ENCODE measurements at regions not wholly inside any gene's neighbourhood (a gene's known extent, or its start where the extent isn't known, plus 50 kb on each side); places are given as distances from the start of the nearest gene placed in this dataset.

DNA sequence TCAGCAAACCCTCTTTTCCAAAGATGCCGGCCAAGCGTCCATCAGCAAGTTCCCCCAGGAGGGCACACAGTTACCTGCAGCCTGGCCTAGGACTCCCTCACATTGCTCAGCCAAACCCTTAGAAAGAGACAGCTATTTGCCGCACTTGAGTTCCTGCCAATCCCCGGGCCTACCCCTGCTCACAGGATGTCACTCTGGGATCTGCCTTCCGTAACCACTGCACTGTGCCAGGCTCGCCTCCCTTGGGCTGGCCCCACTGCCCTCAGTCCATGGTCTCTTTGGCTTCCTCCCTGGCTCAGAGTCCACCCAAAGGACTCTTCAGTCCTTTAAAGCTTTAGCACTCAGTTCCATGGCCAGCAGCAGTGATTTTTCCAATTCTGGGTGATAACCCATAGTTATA lies 128.3 kb downstream of the NSG2 start:
- peaks cover 1 to 32% (median 27%) of the 10 kb centered on the region in 4 donors for H3K4me1 ChIP-seq (ENCODE audit: control insufficient read depth in 4 of 4, insufficient read depth in 4 of 4, low read length in 3 of 4)
- H3K4me3 ChIP-seq (ENCODE audit: low read depth in 1 of 3, low read length in 3 of 3): no peak overlapping the region
- H3K27ac ChIP-seq (ENCODE audit: low read depth in 1 of 2, low read length in 2 of 2): peak overlapping the region in 1 of 2 donors; percentile 50
- no peak overlapping the region for H3K9ac ChIP-seq (ENCODE audit: low read depth in 1 of 2, low read length in 2 of 2)
- no peaks in the 10 kb centered on the region for H3K36me3 ChIP-seq (ENCODE audit: control insufficient read depth in 4 of 4, insufficient read depth in 3 of 4, low read depth in 1 of 4, low read length in 3 of 4)
- 47% methylated on average over 6 of the region's 6 CpGs for WGBS
- DNase-seq (ENCODE audit: low spot score): no peak
- H3K27me3 ChIP-seq (ENCODE audit: control insufficient read depth in 4 of 4, insufficient read depth in 4 of 4, low read length in 3 of 4): no peaks in the 10 kb centered on the region
- no peaks in the 10 kb centered on the region for H3K9me3 ChIP-seq (ENCODE audit: control insufficient read depth in 4 of 4, low read length in 3 of 4)
- TF ChIP-seq, protein P1, sequence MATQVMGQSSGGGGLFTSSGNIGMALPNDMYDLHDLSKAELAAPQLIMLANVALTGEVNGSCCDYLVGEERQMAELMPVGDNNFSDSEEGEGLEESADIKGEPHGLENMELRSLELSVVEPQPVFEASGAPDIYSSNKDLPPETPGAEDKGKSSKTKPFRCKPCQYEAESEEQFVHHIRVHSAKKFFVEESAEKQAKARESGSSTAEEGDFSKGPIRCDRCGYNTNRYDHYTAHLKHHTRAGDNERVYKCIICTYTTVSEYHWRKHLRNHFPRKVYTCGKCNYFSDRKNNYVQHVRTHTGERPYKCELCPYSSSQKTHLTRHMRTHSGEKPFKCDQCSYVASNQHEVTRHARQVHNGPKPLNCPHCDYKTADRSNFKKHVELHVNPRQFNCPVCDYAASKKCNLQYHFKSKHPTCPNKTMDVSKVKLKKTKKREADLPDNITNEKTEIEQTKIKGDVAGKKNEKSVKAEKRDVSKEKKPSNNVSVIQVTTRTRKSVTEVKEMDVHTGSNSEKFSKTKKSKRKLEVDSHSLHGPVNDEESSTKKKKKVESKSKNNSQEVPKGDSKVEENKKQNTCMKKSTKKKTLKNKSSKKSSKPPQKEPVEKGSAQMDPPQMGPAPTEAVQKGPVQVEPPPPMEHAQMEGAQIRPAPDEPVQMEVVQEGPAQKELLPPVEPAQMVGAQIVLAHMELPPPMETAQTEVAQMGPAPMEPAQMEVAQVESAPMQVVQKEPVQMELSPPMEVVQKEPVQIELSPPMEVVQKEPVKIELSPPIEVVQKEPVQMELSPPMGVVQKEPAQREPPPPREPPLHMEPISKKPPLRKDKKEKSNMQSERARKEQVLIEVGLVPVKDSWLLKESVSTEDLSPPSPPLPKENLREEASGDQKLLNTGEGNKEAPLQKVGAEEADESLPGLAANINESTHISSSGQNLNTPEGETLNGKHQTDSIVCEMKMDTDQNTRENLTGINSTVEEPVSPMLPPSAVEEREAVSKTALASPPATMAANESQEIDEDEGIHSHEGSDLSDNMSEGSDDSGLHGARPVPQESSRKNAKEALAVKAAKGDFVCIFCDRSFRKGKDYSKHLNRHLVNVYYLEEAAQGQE (IDR thresholded peaks at IDR 0.05): no peak
- TF ChIP-seq RAD21 (IDR thresholded peaks at IDR 0.05): peak in 1 of 2 donors; percentile 25
- peak; percentile 13 to 76 for TF ChIP-seq RXRA (IDR thresholded peaks at IDR 0.05)
- peak; percentile 92 to 98 for TF ChIP-seq HNF4A (conservative IDR thresholded peaks at IDR 0.05)
- TF ChIP-seq, protein P2, sequence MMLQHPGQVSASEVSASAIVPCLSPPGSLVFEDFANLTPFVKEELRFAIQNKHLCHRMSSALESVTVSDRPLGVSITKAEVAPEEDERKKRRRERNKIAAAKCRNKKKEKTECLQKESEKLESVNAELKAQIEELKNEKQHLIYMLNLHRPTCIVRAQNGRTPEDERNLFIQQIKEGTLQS (IDR thresholded peaks at IDR 0.05): no peak
- peak; percentile 31 for TF ChIP-seq SP1 (IDR thresholded peaks at IDR 0.05)
- TF ChIP-seq JUND (IDR thresholded peaks at IDR 0.05): peak in 1 of 2 donors; percentile 34
- no peak for TF ChIP-seq FOXA2 (IDR thresholded peaks at IDR 0.05)
- TF ChIP-seq HNF4G (IDR thresholded peaks at IDR 0.05): peak; percentile 55

DNA sequence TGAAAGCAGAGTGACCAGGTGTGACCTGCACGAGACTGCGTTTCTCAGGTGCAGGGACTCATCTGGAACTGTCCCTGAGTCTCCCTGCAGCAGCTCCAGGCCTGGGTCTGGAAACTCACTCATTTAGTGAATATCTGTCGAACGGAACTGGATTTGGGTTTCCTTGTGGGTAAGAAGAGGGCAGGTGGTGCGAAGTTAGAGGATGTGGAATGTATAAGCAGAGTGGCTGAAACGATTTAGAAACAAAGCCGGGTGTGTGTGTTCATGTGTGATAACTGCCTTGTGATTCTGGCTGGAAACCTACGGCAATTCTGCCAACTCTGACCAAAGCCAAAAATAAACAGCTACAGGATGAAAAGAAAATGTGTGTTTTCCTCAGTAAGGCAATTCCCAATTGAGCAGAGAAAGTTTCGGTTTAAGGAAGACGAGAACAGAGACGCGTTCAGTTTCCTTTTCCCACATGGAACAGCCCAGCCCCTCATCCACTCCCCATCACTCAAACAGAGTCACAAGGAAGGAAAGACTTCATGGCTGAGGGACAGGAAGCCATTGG lies 130.3 kb downstream of the NSG2 start:
- Histone ChIP-seq H3K27me3 (ENCODE audit: control insufficient read depth in 4 of 4, insufficient read depth in 4 of 4, low read length in 3 of 4) (no peaks in the 10 kb centered on the region), H3K9me3 (ENCODE audit: control insufficient read depth in 4 of 4, low read length in 3 of 4) (no peaks in the 10 kb centered on the region), H3K4me3 (ENCODE audit: low read depth in 1 of 3, low read length in 3 of 3) (no peak overlapping the region), H3K9ac (ENCODE audit: low read depth in 1 of 2, low read length in 2 of 2) (peak overlapping the region in 1 of 2 donors; percentile 5), H3K27ac (ENCODE audit: low read depth in 1 of 2, low read length in 2 of 2) (no peak overlapping the region), H3K36me3 (ENCODE audit: control insufficient read depth in 4 of 4, insufficient read depth in 3 of 4, low read depth in 1 of 4, low read length in 3 of 4) (no peaks in the 10 kb centered on the region), H3K4me1 (ENCODE audit: control insufficient read depth in 4 of 4, insufficient read depth in 4 of 4, low read length in 3 of 4) (peaks cover 1 to 32% (median 27%) of the 10 kb centered on the region in 4 donors)
- DNase-seq (ENCODE audit: low spot score): no peak
- TF ChIP-seq SP1 (IDR thresholded peaks at IDR 0.05): no peak
- TF ChIP-seq, protein P1 (IDR thresholded peaks at IDR 0.05): no peak
- no peak for TF ChIP-seq JUND (IDR thresholded peaks at IDR 0.05)
- TF ChIP-seq, protein P2 (IDR thresholded peaks at IDR 0.05): no peak
- TF ChIP-seq RAD21 (IDR thresholded peaks at IDR 0.05): no peak
- 28% methylated on average over 12 of the region's 12 CpGs for WGBS
